ENCODE measurements at regions not wholly inside any gene's neighbourhood (a gene's known extent, or its start where the extent isn't known, plus 50 kb on each side); places are given as distances from the start of the nearest gene placed in this dataset.
A peak's percentile ranks its signal among the peaks of the same experiment; 100 is the strongest.
"Not testable (repeated sequence)": the region's sequence is repeated elsewhere in the genome, so short reads cannot be mapped to it uniquely, and the experiment has no call there.

DNA sequence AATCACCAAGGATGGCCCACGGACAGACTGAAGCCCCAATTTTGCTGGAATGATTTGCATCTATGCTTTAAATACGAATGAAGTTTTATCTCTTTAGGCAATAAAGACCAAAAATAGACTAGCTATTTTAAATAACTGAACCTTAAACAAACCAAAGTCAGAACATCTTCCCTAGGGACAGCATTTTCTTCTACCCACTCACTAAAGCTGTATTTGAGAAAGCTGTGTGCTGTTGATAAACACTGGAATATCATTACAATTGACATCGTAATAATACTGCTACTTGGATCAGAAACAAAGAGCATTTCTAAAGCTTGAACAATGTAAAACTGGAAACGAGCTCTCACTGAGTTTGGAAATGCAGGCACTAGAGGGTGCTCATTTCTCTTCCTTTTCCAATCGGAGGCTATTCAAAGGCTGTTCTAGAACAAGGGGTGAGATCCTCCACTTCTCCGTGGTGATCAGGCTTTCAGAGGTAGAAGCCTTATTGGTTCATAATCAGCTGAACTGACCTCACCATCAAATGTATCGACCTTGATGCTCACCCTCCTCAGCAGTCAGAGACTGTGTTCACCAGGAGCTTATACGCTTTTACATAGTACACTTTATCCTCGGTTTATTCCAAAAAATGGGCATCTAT, 225.3 kb upstream of the PRSS1 start:
- no peak for ATAC-seq

DNA sequence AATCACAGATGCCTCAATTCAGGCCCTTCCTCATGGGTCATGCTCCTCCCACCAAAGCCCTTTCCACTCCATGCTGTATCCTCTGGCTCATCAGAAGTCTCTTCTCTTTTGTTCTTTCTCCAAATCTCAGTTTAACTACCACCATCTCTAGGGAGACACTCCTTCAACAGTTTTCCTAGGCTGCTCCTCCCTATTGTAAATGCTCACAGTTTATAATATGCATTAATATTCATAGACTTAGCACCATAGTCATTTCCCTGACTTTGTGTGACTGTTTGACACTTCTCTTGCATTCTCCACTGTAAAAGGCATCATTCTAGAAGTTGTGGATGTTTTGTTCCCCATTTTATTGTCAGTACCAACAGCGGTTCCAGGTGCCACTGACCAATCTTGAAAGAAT, 226.5 kb upstream of the PRSS1 start:
- no peak for ATAC-seq

DNA sequence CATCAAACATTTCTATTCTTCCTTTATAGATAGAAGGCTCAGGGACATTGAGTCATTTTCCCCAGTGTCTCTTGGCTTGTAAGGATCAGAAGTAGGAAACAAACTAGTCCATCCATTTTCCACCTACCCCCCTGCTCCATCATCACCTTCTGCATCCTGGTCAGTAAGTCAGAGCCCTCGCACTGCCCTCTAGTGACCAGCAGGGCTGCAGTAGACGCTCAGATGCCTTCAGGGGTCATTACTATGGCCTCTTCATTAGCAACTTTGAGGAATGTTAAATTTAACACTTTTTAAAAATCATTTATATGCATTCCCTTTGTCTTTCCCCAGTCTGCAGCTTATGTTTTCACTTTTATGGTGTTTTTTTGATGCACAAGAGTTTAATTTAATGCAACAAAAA, 228.4 kb upstream of the PRSS1 start:
- not testable (repeated sequence) for ATAC-seq

DNA sequence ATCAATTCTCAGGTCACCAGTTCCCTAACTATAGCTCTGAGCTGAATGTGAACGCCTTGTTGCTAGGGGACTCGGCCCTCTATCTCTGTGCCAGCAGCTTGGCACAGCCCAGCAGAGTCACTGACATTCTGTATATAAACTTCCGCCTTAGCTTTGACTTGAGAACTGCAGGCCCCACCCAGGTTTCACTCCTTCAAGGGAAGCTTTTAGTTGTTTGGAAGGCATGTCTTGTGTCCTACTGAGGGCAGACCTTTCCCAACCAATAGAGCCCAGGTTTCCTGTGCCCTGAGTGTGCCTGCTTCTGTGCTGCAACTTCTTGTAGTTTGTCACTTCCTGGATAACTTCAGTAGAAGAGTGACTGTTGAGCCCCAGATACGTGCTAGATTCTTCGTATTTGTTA, 228.8 kb upstream of the PRSS1 start:
- peak; percentile 31 to 47 for ATAC-seq

DNA sequence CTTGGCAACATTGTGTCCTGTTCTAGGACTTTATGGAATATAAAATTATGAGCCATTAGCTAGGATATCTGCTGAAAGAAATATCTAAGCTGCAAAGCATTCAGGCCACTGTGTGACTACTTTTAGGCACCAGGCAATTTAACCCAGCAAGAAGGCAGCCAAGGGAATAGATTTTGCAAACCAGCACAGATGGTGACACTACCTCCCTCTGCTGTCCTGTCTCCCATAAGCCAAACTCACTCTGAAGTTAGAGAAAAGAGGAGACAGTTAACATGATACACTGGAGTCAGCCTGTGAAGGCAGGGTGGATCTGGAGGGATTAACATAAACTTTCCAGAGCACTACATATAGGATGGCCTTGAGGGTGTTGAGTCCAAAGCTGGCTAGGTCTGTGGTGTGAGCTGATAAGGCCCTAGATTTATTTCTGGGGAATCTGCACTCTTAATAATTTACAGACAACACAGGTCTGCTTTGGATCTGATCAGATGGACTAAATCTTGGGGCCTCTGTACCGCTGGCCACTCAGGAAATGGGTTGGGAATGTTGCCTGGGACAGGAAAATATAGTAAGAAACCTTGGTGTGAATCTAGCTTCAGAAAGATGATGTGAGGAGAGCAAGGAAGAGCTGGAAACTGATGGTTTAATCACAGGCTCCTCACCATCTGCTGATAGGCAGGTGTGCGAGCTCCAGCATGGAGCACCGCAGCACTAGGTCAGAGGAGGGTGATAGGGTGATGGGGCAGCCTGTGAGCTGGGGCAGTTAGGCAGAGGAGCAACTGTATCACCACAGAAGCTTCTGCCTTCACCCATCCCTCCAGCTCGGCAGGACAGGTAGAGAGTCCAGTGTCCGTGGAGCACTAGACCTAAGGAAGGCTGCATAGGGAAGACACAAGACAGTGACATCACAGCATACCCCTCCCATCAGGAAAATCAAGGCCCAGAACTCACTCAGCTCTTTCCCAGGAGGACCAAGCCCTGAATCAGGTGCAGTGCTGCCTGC, 229.9 kb upstream of the PRSS1 start:
- no peak for ATAC-seq

DNA sequence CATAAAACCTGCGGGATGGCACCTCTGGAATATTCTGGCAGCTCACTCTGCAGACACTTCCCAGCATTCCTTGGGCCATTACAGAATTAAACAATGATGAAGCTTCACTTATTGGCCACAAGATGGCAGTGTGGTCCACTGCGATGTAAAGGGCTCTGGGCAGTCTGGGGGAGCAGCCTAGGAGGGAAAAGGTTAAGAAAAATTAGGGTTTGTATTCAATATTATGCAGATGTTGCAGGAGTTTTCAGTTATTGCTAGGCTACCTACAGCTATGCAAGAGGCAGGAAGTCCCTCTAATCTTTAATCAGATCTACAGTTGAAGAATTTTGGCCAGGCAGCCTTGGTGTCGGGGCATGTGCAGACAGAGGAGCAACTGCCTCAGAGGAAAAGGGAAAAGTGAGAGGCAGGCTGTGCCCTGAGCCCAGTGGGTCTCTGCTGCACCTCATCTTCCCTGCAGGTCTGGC, 233.2 kb upstream of the PRSS1 start:
- peak; percentile 78 to 84 for ATAC-seq

DNA sequence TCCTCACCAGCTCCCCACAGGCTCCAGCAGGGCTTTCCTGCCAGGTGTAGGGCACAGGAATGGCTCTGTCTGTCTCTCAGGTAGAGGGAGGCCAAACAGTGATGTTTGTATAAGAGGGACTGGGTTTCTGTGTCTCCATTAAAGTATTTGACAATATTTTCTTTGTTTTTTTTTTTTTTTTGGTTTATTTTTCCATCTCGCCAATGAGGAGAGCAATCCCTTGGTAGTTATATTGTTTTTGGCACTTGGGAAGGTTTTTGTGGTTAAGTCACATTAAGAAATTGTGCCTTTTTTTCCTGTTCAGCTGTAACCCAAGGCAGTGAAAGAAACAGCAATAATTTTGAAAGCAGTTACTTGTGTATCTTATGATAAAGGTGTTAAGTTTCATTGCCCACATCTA, 234.6 kb upstream of the PRSS1 start:
- not testable (repeated sequence) for ATAC-seq

DNA sequence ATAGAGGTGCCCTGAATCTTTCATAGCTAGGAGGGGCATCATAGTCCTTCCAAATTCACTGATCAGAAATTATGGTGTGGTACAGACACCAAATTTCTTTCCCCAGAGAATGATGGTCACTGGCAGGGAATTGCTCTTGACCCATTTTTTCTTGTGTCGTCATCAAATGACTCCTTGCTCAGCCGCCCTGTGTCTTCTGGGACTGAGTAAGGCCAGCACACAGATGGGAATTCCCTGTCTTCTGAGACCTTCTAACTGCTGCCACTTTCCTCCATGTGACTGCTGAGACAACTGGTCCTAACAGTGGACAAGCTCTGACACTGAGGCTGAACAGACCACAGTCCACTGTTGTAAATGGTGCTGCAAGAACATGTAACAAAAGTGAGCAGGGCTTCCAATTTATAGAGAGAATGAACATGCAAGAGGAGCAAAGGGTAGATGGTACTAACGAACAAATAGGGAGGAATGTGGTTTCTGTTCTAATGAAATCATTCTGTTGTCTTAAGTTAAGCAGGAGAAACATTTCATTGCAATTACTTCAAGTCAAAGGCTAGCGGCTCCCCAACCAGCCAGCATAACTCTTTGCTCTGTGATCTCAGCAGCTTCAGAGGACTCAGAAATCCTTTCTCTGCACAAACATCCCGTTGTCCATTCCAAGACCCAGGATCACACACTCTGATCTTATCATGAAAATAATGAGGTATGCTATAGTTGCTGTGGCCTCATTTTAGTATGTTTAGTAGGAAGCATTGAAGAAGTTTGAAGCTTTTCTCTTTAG, 235.9 kb upstream of the PRSS1 start:
- ATAC-seq: no peak

DNA sequence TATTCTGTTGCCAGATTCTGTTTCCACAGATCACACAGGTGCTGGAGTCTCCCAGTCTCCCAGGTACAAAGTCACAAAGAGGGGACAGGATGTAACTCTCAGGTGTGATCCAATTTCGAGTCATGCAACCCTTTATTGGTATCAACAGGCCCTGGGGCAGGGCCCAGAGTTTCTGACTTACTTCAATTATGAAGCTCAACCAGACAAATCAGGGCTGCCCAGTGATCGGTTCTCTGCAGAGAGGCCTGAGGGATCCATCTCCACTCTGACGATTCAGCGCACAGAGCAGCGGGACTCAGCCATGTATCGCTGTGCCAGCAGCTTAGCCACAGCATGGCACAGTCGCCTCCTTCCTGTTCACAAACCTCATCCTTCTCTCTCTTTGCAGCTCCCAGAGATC, 237.5 kb upstream of the PRSS1 start:
- ATAC-seq: no peak

DNA sequence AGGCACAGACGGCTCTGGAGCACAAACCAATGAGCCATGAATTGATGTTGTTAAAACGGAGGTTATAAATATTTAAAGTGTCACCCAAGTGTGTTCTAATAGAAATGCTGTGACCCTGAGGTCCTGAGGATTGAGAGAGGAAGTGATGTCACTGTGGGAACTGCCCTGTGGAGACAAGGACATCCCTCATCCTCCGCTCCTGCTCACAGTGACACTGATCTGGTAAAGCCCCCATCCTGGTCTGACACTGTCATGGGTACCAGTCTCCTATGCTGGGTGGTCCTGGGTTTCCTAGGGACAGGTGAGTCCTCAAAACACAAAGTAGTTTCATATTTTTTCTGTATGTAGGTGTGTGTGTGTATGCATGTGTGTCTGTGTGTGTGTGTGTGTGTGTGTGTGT, 237.9 kb upstream of the PRSS1 start:
- no peak for ATAC-seq

DNA sequence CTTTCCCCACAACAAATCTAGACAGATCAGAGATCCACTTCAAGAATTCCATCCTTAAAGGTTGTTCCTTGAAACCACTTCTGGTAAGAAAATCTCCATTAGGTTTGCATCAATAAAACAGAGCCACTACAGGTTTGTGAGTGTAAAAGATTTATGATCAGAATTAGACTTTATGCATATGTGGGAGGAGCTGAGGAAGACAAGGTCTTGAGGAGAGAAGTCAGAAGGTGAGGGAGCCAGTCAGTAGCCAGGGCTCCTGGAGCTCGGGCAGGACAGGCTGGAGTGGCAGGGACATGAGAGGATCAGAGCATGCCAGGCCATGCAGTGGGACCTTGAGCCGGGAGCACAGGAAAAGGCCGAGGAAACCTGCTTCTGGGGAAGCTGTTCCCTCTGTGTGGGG, 240.0 kb upstream of the PRSS1 start:
- ATAC-seq: not testable (repeated sequence)

DNA sequence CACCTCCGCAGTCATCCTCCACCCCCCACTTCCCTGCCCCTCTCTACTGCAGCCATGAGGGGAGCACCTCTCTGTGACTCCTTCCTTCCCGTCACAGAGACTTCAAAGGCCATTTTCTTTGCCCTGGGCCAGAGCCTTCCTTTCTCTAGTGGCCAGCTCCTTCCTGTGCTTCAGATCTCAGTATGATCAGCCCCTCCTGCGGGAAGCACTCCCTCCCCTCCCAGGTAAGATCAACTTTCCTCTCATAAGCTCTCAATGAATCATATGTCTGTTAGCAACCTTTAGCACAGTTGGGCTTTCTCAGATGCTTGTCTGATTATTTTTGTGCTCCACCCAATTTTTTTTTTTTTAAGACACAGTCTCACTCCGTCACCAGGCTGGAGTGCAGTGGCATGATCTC, 241.0 kb upstream of the PRSS1 start:
- ATAC-seq: peak in 1 of 2 donors; percentile 30

DNA sequence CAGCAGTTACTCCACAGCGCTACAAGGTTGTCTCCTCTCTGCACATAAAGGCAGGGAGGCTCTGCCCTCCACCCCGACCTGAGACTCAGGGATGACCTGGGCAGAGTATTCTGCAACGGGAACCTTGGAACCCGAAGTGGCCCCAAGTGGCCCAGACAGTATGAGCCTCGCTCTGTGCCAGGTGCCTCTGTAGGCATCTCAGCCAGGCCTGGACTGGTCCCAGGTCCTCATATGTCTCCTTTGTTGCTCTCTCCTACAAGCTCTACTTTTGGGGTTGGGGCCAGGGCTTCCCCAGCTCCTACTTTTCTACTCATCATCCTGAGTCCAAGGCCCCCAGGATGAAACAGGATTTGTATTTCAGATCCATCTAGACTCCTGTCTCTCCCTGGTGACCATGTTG, 241.5 kb upstream of the PRSS1 start:
- no peak for ATAC-seq

DNA sequence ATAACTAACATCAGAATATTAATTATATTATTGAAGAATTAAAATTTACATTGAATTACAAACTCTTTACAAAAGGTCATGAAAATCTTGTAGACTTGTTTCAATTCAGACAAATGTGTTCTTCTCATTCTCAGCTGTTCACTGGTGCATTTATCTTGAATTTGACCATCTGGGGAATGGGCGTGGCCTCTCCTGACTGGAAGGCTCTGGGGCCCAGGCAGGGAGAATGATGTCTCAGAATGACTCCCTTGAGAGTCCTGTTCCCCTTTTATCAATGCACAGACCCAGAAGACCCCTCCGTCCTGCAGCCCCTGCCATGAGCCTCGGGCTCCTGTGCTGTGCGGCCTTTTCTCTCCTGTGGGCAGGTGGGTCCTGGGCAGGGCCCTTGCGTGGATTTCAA, 242.2 kb upstream of the PRSS1 start:
- not testable (repeated sequence) for ATAC-seq

DNA sequence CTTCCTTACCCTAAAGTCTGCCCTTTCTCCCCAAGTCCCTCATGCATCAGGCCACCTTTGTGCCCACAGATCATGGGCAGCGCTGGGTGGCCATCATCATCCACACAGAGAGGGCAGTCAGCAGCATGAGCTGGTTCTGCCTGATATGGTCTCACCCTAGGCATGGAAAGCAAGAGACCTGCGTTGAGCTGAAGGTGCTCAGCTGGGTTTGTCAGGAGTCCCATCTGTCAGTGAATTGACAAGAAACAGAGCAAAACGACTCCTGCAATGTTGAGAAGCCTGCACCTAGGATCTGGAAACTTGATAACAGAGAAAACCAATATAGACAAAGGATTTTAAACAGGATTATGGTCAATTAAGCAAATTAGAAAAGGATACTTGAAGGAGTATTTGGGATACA, 242.7 kb upstream of the PRSS1 start:
- ATAC-seq: no peak

DNA sequence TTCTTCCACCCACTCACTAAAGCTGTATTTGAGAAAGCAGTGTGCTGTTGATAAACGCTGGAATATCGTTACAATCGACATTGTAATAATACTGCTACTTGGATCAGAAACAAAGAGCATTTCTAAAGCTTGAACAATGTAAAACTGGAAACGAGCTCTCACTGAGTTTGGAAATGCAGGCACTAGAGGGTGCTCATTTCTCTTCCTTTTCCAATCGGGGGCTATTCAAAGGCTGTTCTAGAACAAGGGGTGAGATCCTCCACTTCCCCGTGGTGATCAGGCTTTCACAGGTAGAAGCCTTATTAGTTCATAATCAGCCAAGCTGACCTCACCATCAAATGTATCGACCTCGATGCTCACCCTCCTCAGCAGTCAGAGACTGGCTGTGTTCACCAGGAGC, 245.3 kb upstream of the PRSS1 start:
- ATAC-seq: not testable (repeated sequence)

DNA sequence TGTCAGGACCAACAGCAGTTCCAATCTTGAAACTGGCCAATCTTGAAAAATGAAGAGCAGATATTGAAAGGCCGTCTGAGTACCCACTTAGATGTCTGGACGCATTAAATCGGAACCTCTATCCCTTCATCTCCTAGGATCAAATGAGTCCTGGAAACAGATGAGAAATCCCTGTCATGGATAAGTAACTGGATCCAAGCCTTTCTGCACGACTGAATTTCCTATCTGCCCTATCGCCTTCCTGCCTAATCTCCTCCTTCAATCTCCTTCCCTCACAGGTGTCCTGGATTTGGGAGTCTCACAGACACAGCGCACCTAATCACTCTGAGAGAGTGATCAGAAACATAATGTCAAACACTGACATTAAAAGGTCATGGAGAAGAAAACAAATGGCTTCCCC, 245.2 kb upstream of the PRSS58 start:
- no peak for ATAC-seq

DNA sequence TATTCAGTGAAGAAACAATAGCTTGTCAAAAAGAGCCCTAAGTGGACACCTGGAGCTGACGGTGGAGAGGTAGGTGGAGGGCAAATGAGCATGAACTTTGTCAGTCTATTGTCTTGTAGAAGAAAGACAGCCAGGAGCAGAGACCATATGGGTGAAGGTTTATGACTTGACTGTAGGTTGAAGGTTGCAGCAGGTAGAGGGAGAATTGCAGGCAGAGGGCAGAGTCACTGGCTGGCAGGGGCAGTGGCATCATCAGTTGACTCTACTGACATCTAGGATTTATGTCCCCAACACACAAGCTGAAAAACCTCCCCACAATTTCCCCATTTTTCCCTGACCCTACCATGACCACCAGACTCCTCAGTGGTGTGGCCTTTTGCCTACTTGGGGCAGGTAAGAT, 243.6 kb upstream of the PRSS58 start:
- no peak for ATAC-seq

DNA sequence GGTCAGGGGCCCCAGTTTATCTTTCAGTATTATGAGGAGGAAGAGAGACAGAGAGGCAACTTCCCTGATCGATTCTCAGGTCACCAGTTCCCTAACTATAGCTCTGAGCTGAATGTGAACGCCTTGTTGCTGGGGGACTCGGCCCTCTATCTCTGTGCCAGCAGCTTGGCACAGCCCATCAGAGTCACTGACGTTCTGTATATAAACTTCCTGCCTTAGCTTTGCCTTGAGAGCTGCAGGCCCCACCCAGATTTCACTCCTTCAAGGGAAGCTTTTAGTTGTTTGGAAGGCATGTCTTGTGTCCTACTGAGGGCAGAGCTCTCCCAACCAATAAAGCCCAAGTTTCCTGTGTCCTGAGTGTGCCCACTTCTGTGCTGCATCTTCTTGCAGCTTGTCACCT, 242.5 kb upstream of the PRSS58 start:
- peak; percentile 39 to 61 for ATAC-seq

DNA sequence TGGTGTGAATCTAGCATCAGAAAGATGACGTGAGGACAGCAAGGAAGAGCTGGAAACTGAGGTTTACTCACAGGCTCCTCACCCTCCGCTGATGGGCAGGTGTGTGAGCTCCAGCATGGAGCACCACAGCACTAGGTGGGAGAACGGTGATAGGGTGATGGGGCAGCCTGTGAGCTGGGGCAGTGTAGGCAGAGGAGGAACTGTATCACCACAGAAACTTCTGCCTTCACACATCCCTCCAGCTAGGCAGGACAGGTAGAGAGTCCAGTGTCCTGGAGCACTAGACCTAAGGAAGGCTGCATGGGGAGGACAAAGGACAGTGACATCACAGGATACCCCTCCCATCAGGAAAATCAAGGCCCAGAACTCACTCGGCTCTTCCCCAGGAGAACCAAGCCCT, 241.8 kb upstream of the PRSS58 start:
- peak; percentile 22 to 45 for ATAC-seq

DNA sequence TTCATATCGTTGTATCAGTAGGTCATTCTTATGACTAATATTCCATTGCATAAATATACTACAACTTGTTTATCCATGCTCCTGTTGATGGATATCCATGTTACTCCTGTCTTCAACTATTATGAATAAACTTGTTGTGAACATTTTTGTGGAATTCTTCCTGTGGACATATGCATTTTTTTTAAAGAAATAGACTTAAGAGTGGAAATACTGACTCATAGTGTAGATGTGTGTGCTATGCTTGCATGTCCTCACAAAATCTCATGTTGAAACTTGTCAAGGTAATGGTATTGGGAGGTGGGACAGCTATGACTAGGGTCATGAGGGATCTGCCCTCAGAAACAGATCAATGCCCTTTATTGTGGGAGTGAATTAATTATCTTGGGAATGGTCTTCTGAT, 240.5 kb upstream of the PRSS58 start:
- no peak for ATAC-seq

DNA sequence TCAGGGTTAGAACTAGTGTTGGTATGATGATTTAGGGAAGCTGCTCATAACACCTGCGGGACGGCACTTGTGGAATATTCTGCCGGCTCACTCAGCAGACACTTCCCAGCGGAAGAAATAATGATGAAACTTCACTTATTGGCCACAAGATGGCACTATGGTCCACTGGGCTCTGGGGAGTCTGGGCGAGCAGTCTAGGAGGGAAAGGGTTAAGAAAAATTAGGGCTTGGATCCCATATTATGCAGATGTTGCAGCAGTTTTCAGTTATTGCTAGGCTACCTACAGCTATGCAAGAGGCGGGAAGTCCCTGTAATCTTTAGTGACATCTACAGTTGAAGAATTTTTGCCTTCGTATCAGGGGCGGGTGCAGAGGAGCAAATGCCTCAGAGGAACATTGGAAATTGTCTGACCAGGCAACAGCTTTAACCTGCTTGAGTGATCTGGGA, 238.7 kb upstream of the PRSS58 start:
- peak; percentile 17 to 45 for ATAC-seq

DNA sequence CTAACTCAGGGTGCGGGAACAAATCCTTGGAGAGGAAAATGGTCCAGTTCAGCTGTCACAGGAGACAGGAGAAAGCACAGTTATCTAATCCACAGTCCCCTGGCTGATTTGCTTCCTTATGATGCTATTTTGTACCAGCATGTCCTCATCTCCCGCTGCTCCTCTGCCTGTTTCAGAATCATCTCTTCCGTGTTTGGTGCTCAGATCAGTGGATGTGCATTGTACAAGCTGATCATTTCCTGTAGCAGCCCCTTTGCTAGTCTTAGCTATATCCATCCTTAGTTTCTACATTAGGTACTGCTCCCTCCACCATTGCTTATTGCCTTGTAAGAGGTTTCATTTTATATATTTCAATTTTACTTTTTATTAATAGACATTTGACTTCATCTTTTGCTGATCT, 238.0 kb upstream of the PRSS58 start:
- not testable (repeated sequence) for ATAC-seq
